Colonic mucosa (tissue), 4 donors: ENCODE measurements at regions not wholly inside any gene's neighbourhood (a gene's known extent, or its start where the extent isn't known, plus 50 kb on each side); places are given as distances from the start of the nearest gene placed in this dataset.

Source experiments
- DNase-seq: peaks from one replicate; pipeline ENCODE4 v3.0.0-alpha.2; 2020
- H3K27ac ChIP-seq: fragments of 200-600 bp; one replicate; pipeline ENCODE4 v1.8.0; 2021
- H3K27me3 ChIP-seq: fragments of 200-600 bp; one replicate; pipeline ENCODE4 v1.8.0; 2021
- H3K36me3 ChIP-seq: fragments of 200-600 bp; one replicate; pipeline ENCODE4 v1.8.0; 2021
- H3K4me1 ChIP-seq: fragments of 200-600 bp; one replicate; pipeline ENCODE4 v1.8.0; 2021; ENCODE audit warnings: mild to moderate bottlenecking
- H3K4me3 ChIP-seq: fragments of 200-600 bp; one replicate; pipeline ENCODE4 v1.8.0; 2021
- H3K9ac ChIP-seq, 2 donors: one replicate each; pipeline ENCODE4 v1.7.0; 2013; ENCODE audit warnings: control low read depth in 2 of 2, low read depth in 2 of 2, low read length in 2 of 2
- H3K9me3 ChIP-seq: fragments of 200-600 bp; one replicate; pipeline ENCODE4 v1.8.0; 2021
- CTCF ChIP-seq: fragments of 200-600 bp; IDR thresholded peaks from one replicate; pipeline ENCODE4 v1.8.0; 2022; ENCODE audit warnings: antibody characterized with exemption, mild to moderate bottlenecking
- intact Hi-C: fragments of 100-400 bp; cut with DNase I; formaldehyde crosslinking; loops from one replicate; pipeline ENCODE4 v1.14.1; 2022
- donor health status: healthy.
- donor health status: DM: no; HTN: no; CAD: no.
- donor health status: DM: no; HTN: no; CAD: no.

GRCh38 chr2:147101941-147102790 lies 742.7 kb upstream of the ACVR2A start:
- H3K27me3 ChIP-seq = no peaks in the 10 kb centered on the region
- TF ChIP-seq CTCF = no peak
- H3K36me3 ChIP-seq = no peaks in the 10 kb centered on the region
- no peak for DNase-seq
- intact Hi-C loops = no loop called here
- H3K27ac ChIP-seq = no peak overlapping the region
- H3K9me3 ChIP-seq = no peaks in the 10 kb centered on the region
- H3K9ac ChIP-seq = no peak overlapping the region
- H3K4me1 ChIP-seq = no peaks in the 10 kb centered on the region
- no peak overlapping the region for H3K4me3 ChIP-seq

DNA sequence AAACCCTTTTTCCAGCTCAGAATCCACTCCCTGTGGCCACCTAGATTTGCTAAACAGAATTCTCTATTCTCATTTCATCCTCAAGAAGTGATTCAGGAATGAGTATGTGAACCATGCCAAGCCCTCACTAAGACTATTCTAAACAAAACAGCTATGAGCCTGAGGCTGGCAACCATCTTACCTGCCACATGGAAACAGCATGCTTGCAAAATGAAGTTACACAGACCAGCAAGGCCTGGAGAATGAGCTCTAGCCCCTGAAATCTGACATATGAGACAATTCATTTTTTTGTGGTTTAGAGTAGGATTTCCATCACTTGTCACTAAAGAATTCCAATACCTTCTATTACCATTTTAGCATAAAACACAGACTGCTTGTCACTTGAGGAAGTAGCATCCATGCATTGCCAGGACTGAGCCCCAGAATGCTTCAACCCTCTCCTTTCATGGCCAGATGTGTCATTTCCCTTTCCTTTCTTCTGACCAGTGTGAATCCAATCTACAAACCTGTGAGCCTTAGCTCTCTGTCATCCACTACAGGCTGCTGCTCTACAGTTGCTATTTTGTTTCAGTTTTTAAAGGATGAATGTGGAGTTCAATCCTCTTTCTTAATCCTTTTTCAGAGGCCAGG lies 744.3 kb upstream of the ACVR2A start:
- no peak overlapping the region for H3K9ac ChIP-seq
- H3K27me3 ChIP-seq = no peaks in the 10 kb centered on the region
- H3K4me1 ChIP-seq = no peaks in the 10 kb centered on the region
- intact Hi-C loops = no loop called here
- DNase-seq = no peak
- H3K27ac ChIP-seq = no peak overlapping the region
- no peaks in the 10 kb centered on the region for H3K9me3 ChIP-seq
- TF ChIP-seq CTCF = no peak
- no peak overlapping the region for H3K4me3 ChIP-seq
- H3K36me3 ChIP-seq = no peaks in the 10 kb centered on the region

DNA sequence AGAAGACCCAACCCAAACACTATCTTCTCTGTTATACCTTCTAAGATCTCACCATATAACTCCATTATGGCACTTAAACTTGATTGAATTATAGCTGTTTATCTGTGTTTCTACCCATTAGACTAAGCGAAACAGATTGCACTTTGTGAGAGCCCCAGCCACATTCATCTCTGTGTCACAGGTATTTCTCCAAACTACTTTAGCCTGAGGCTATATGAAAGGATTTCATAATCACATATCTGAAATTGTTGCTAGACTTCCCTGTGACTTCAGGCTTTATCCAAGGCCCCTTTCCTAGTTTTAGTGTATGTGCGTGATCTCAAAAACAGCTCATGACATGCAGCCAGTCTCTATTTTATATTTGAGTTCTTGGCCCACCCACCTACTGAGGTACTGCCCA lies 745.0 kb upstream of the ACVR2A start:
- intact Hi-C loops = no loop called here
- H3K4me1 ChIP-seq = no peaks in the 10 kb centered on the region
- H3K36me3 ChIP-seq = no peaks in the 10 kb centered on the region
- H3K4me3 ChIP-seq = no peak overlapping the region
- no peak overlapping the region for H3K27ac ChIP-seq
- TF ChIP-seq CTCF = no peak
- no peaks in the 10 kb centered on the region for H3K27me3 ChIP-seq
- no peaks in the 10 kb centered on the region for H3K9me3 ChIP-seq
- no peak for DNase-seq
- no peak overlapping the region for H3K9ac ChIP-seq

GRCh38 chr2:147098940-147099339 lies 745.9 kb upstream of the ACVR2A start:
- no peaks in the 10 kb centered on the region for H3K9me3 ChIP-seq
- DNase-seq = no peak
- H3K36me3 ChIP-seq = no peaks in the 10 kb centered on the region
- intact Hi-C loops = no loop called here
- H3K4me1 ChIP-seq = no peaks in the 10 kb centered on the region
- H3K9ac ChIP-seq = no peak overlapping the region
- no peaks in the 10 kb centered on the region for H3K27me3 ChIP-seq
- no peak for TF ChIP-seq CTCF
- no peak overlapping the region for H3K4me3 ChIP-seq
- no peak overlapping the region for H3K27ac ChIP-seq

DNA sequence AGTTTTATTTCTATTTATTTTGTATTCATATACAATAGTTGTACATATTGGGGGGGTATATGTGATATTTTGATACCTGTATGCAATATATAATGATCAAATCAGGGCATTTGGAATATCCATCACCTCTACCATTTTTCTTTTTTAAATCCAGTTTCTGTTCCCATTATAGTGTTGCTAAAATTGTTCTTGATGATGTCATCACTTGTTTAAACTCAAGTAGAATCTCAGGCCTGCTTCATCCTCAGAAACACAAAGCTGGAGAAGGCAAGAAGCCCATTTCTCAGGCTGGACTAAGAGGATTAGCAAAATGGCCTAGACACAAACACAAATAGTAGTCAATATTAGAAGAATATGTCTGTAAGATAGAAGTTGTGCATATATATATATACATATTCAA lies 747.1 kb upstream of the ACVR2A start:
- H3K27ac ChIP-seq = no peak overlapping the region
- no peak for DNase-seq
- H3K4me3 ChIP-seq = no peak overlapping the region
- H3K27me3 ChIP-seq = peaks cover 4% of the 10 kb centered on the region
- no peak overlapping the region for H3K9ac ChIP-seq
- H3K36me3 ChIP-seq = no peaks in the 10 kb centered on the region
- intact Hi-C loops = no loop called here
- H3K9me3 ChIP-seq = no peaks in the 10 kb centered on the region
- no peak for TF ChIP-seq CTCF
- H3K4me1 ChIP-seq = no peaks in the 10 kb centered on the region
